IMR-90 (cell line): ENCODE measurements at regions not wholly inside any gene's neighbourhood (a gene's known extent, or its start where the extent isn't known, plus 50 kb on each side); places are given as distances from the start of the nearest gene placed in this dataset.

Experiments used
- CEBPB ChIP-seq: IDR thresholded peaks from 2 replicates; pipeline ENCODE4 v1.6.1; 2012; ENCODE audit warnings: low read depth, low read length, improper control_type of control experiment
- CHD1 ChIP-seq: IDR thresholded peaks from 2 replicates; pipeline ENCODE4 v1.6.1; 2012; ENCODE audit warnings: low read depth, low read length, improper control_type of control experiment
- CTCF ChIP-seq: conservative IDR thresholded peaks from 2 replicates; pipeline ENCODE4 v1.5.1; 2012; ENCODE audit warnings: mild to moderate bottlenecking, low read depth, low read length, improper control_type of control experiment
- FOS ChIP-seq: fragments of 150-350 bp; IDR thresholded peaks from 2 replicates; pipeline ENCODE4 v1.6.1; 2016; ENCODE audit warnings: low read depth, low read length
- POLR2A ChIP-seq: IDR thresholded peaks from 2 replicates; pipeline ENCODE4 v1.6.1; 2012; ENCODE audit warnings: mild to moderate bottlenecking, low read depth, low read length
- RAD21 ChIP-seq: IDR thresholded peaks from 2 replicates; pipeline ENCODE4 v1.6.1; 2012; ENCODE audit warnings: low read length, improper control_type of control experiment
- SMC3 ChIP-seq: fragments of 150-350 bp; IDR thresholded peaks from 2 replicates; pipeline ENCODE4 v1.6.1; 2016; ENCODE audit warnings: low read depth, mild to moderate bottlenecking, antibody characterized with exemption, low read length, moderate library complexity

- TF ChIP-seq RAD21 (no peak), CTCF (no peak), POLR2A (no peak), CHD1 (no peak), SMC3 (no peak), CEBPB (no peak), FOS (no peak)
Observed at GRCh38 chr2:175500255-175500654, 318.7 kb upstream of the ATP5MC3 start.
